A673 (cell line): ENCODE measurements at regions not wholly inside any gene's neighbourhood (a gene's known extent, or its start where the extent isn't known, plus 50 kb on each side); places are given as distances from the start of the nearest gene placed in this dataset.

Experiments
- CTCF ChIP-seq: fragments of 300-800, 200-600 bp; sonication (generic); conservative IDR thresholded peaks from 2 replicates; pipeline ENCODE4 v1.5.1; 2017; ENCODE audit warnings: low read depth, mild to moderate bottlenecking, antibody characterized with exemption, low read length, moderate library complexity, mixed read lengths
- EZH2 ChIP-seq: fragments of 200-600 bp; sonication (generic); IDR thresholded peaks from 2 replicates; pipeline ENCODE4 v1.6.1; 2017; ENCODE audit warnings: borderline replicate concordance, low read depth, mild to moderate bottlenecking, mixed read lengths, antibody characterized with exemption, low read length; ENCODE audit not compliant: poor library complexity, severe bottlenecking

DNA sequence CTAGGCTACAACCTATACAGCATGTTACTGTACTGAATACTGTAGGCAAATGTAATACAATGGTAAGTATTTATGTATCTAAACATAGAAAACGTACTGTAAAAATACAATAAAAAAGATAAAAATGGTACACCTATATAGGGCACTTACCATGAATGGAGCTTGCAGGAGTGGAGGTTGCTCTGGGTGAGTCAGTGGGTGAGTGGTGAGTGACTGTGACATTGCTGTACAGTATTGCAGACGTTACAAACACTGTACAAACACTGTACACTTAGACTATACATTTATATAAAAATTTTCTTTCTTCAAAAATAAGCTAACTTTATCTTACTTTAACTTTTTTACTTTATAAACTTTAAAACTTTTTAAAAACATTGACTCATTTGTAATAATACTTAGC is 190.3 kb upstream of the NR3C2 start:
- TF ChIP-seq EZH2 (no peak), CTCF (no peak)
